HL-60 (cell line): ENCODE measurements at regions not wholly inside any gene's neighbourhood (a gene's known extent, or its start where the extent isn't known, plus 50 kb on each side); places are given as distances from the start of the nearest gene placed in this dataset.
"Not testable (repeated sequence)": the region's sequence is repeated elsewhere in the genome, so short reads cannot be mapped to it uniquely, and the experiment has no call there.

Source experiments
- GABPA ChIP-seq: IDR thresholded peaks from 2 replicates; pipeline ENCODE4 v1.6.1; 2012; ENCODE audit warnings: low read depth
- POLR2AphosphoS5 ChIP-seq: IDR thresholded peaks from 2 replicates; pipeline ENCODE4 v1.6.1; 2012; ENCODE audit warnings: low read depth
- SPI1 ChIP-seq: IDR thresholded peaks from 2 replicates; pipeline ENCODE4 v1.6.1; 2012; ENCODE audit warnings: low read depth, mild to moderate bottlenecking, borderline replicate concordance
- TF ChIP-seq, protein P1 (sequence below): IDR thresholded peaks from one replicate; pipeline ENCODE4 v1.5.1; 2011; ENCODE audit warnings: low read length, control low read depth, inconsistent platforms; ENCODE audit not compliant: insufficient read depth
- TF ChIP-seq, protein P2 (sequence below): IDR thresholded peaks from 2 replicates; pipeline ENCODE4 v1.6.1; 2012; ENCODE audit warnings: low read depth; ENCODE audit not compliant: insufficient replicate concordance

DNA sequence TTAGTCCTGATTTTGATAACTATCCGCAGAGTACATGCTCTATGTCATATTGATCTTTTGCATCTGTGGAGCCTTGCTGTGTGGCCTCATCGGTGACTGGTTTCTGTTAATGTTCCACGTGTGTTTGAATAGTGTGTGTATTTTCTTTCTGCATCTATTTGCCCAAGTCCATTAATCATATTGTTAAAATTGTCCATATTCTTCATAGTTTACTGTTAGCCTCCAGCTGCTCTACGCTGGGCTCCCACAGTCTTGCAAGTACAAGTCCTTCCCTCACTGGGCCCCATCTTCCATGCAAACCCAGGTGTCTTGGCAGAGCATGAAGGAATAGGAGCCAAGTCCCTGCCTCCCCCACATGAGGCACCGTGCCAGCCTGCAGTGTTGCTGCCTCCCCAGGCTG, 145.4 kb upstream of the NBPF12 start:
- TF ChIP-seq POLR2AphosphoS5, SPI1, GABPA: not testable (repeated sequence)
- TF ChIP-seq, protein P1, sequence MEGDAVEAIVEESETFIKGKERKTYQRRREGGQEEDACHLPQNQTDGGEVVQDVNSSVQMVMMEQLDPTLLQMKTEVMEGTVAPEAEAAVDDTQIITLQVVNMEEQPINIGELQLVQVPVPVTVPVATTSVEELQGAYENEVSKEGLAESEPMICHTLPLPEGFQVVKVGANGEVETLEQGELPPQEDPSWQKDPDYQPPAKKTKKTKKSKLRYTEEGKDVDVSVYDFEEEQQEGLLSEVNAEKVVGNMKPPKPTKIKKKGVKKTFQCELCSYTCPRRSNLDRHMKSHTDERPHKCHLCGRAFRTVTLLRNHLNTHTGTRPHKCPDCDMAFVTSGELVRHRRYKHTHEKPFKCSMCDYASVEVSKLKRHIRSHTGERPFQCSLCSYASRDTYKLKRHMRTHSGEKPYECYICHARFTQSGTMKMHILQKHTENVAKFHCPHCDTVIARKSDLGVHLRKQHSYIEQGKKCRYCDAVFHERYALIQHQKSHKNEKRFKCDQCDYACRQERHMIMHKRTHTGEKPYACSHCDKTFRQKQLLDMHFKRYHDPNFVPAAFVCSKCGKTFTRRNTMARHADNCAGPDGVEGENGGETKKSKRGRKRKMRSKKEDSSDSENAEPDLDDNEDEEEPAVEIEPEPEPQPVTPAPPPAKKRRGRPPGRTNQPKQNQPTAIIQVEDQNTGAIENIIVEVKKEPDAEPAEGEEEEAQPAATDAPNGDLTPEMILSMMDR: not testable (repeated sequence)
- TF ChIP-seq, protein P2, sequence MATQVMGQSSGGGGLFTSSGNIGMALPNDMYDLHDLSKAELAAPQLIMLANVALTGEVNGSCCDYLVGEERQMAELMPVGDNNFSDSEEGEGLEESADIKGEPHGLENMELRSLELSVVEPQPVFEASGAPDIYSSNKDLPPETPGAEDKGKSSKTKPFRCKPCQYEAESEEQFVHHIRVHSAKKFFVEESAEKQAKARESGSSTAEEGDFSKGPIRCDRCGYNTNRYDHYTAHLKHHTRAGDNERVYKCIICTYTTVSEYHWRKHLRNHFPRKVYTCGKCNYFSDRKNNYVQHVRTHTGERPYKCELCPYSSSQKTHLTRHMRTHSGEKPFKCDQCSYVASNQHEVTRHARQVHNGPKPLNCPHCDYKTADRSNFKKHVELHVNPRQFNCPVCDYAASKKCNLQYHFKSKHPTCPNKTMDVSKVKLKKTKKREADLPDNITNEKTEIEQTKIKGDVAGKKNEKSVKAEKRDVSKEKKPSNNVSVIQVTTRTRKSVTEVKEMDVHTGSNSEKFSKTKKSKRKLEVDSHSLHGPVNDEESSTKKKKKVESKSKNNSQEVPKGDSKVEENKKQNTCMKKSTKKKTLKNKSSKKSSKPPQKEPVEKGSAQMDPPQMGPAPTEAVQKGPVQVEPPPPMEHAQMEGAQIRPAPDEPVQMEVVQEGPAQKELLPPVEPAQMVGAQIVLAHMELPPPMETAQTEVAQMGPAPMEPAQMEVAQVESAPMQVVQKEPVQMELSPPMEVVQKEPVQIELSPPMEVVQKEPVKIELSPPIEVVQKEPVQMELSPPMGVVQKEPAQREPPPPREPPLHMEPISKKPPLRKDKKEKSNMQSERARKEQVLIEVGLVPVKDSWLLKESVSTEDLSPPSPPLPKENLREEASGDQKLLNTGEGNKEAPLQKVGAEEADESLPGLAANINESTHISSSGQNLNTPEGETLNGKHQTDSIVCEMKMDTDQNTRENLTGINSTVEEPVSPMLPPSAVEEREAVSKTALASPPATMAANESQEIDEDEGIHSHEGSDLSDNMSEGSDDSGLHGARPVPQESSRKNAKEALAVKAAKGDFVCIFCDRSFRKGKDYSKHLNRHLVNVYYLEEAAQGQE: not testable (repeated sequence)
